IPS-20b (cell line): ENCODE measurements at regions not wholly inside any gene's neighbourhood (a gene's known extent, or its start where the extent isn't known, plus 50 kb on each side); places are given as distances from the start of the nearest gene placed in this dataset.

Experiments
- H3K27ac ChIP-seq: one replicate; pipeline ENCODE4 v1.5.1; 2013; ENCODE audit warnings: low read length
- H3K27me3 ChIP-seq: 2 replicates; pipeline ENCODE4 v1.6.1; 2013; ENCODE audit warnings: mild to moderate bottlenecking, low read length, inconsistent platforms; ENCODE audit not compliant: insufficient read depth
- H3K36me3 ChIP-seq: 2 replicates; pipeline ENCODE4 v1.6.1; 2013; ENCODE audit warnings: low read depth, mild to moderate bottlenecking, inconsistent platforms, low read length, moderate library complexity; ENCODE audit not compliant: insufficient read depth
- H3K4me1 ChIP-seq: 2 replicates; pipeline ENCODE4 v1.6.1; 2013; ENCODE audit warnings: mild to moderate bottlenecking, control low read depth, inconsistent platforms, low read length, moderate library complexity; ENCODE audit not compliant: insufficient read depth
- H3K4me3 ChIP-seq: 2 replicates; pipeline ENCODE4 v1.5.1; 2013; ENCODE audit warnings: mild to moderate bottlenecking, low read length, inconsistent platforms
- H3K9ac ChIP-seq: 2 replicates; pipeline ENCODE4 v1.6.1; 2013; ENCODE audit warnings: low read depth, mild to moderate bottlenecking, inconsistent platforms, low read length, moderate library complexity
- H3K9me3 ChIP-seq: 2 replicates; pipeline ENCODE4 v1.6.1; 2013; ENCODE audit warnings: mild to moderate bottlenecking, low read depth, low read length, inconsistent platforms; ENCODE audit not compliant: insufficient read depth

- H3K27me3 ChIP-seq: peaks cover 28% of the 10 kb centered on the region
- no peaks in the 10 kb centered on the region for H3K9me3 ChIP-seq
- no peaks in the 10 kb centered on the region; the same call in 1 of the 2 replicates for H3K4me1 ChIP-seq
- no peak overlapping the region for H3K4me3 ChIP-seq
- no peak overlapping the region for H3K27ac ChIP-seq
- no peak overlapping the region for H3K9ac ChIP-seq
- no peaks in the 10 kb centered on the region for H3K36me3 ChIP-seq
These were observed 84.5 kb upstream of the SNTG2 start for GRCh38 chr2:866009-866680.

GRCh38 chr2:864501-865106 is 86.0 kb upstream of the SNTG2 start:
- Histone ChIP-seq H3K27ac (no peak overlapping the region), H3K36me3 (no peaks in the 10 kb centered on the region), H3K27me3 (peaks cover 28% of the 10 kb centered on the region), H3K9ac (no peak overlapping the region), H3K4me1 (no peaks in the 10 kb centered on the region; the same call in 1 of the 2 replicates), H3K9me3 (no peaks in the 10 kb centered on the region), H3K4me3 (no peak overlapping the region)

- Histone ChIP-seq H3K4me3 (no peak overlapping the region), H3K36me3 (no peaks in the 10 kb centered on the region), H3K27ac (no peak overlapping the region), H3K4me1 (no peaks in the 10 kb centered on the region; the same call in 1 of the 2 replicates), H3K9me3 (no peaks in the 10 kb centered on the region), H3K27me3 (peaks cover 28% of the 10 kb centered on the region), H3K9ac (no peak overlapping the region)
These were observed 86.8 kb upstream of the SNTG2 start for GRCh38 chr2:863732-864450.

- H3K27me3 ChIP-seq: peaks cover 28% of the 10 kb centered on the region
- H3K4me1 ChIP-seq: no peaks in the 10 kb centered on the region; the same call in 1 of the 2 replicates
- no peak overlapping the region for H3K27ac ChIP-seq
These were observed 87.8 kb upstream of the SNTG2 start for GRCh38 chr2:862731-863466.

GRCh38 chr2:862355-862687 is 88.3 kb upstream of the SNTG2 start:
- H3K4me1 ChIP-seq: no peaks in the 10 kb centered on the region; the same call in 1 of the 2 replicates
- no peaks in the 10 kb centered on the region for H3K9me3 ChIP-seq
- no peak overlapping the region for H3K9ac ChIP-seq
- H3K36me3 ChIP-seq: no peaks in the 10 kb centered on the region
- H3K27ac ChIP-seq: no peak overlapping the region
- no peak overlapping the region for H3K4me3 ChIP-seq
- peaks cover 28% of the 10 kb centered on the region for H3K27me3 ChIP-seq

More at GRCh38 chr2:862731-863466, 87.8 kb upstream of the SNTG2 start:
- no peak overlapping the region for H3K9ac ChIP-seq
- H3K36me3 ChIP-seq: no peaks in the 10 kb centered on the region
- H3K9me3 ChIP-seq: no peaks in the 10 kb centered on the region
- H3K4me3 ChIP-seq: no peak overlapping the region

GRCh38 chr2:861655-862354 is 88.8 kb upstream of the SNTG2 start:
- H3K9me3 ChIP-seq: no peaks in the 10 kb centered on the region
- H3K4me1 ChIP-seq: no peaks in the 10 kb centered on the region; the same call in 1 of the 2 replicates
- peaks cover 26% of the 10 kb centered on the region for H3K27me3 ChIP-seq
- H3K36me3 ChIP-seq: no peaks in the 10 kb centered on the region
- H3K9ac ChIP-seq: no peak overlapping the region
- H3K27ac ChIP-seq: no peak overlapping the region
- H3K4me3 ChIP-seq: no peak overlapping the region

- no peak overlapping the region for H3K27ac ChIP-seq
- H3K36me3 ChIP-seq: no peaks in the 10 kb centered on the region
- H3K9me3 ChIP-seq: no peaks in the 10 kb centered on the region
- no peak overlapping the region for H3K9ac ChIP-seq
- H3K4me3 ChIP-seq: no peak overlapping the region
- H3K27me3 ChIP-seq: peaks cover 17% of the 10 kb centered on the region
- H3K4me1 ChIP-seq: no peaks in the 10 kb centered on the region
These were observed 90.3 kb upstream of the SNTG2 start for GRCh38 chr2:860259-860855.

- no peaks in the 10 kb centered on the region for H3K36me3 ChIP-seq
These were observed 92.0 kb upstream of the SNTG2 start for GRCh38 chr2:858646-859045.

GRCh38 chr2:857937-858336 is 92.7 kb upstream of the SNTG2 start:
- H3K9ac ChIP-seq: no peak overlapping the region
- no peaks in the 10 kb centered on the region for H3K36me3 ChIP-seq
- H3K9me3 ChIP-seq: no peaks in the 10 kb centered on the region
- no peak overlapping the region for H3K4me3 ChIP-seq
- peaks cover 9% of the 10 kb centered on the region; the same call in 1 of the 2 replicates for H3K27me3 ChIP-seq
- H3K4me1 ChIP-seq: no peaks in the 10 kb centered on the region
- no peak overlapping the region for H3K27ac ChIP-seq

More at GRCh38 chr2:858646-859045, 92.0 kb upstream of the SNTG2 start:
- no peaks in the 10 kb centered on the region for H3K4me1 ChIP-seq
- H3K4me3 ChIP-seq: no peak overlapping the region
- no peak overlapping the region for H3K27ac ChIP-seq
- no peaks in the 10 kb centered on the region for H3K9me3 ChIP-seq
- no peak overlapping the region; the same call in 1 of the 2 replicates for H3K9ac ChIP-seq
- H3K27me3 ChIP-seq: peaks cover 9% of the 10 kb centered on the region; the same call in 1 of the 2 replicates

GRCh38 chr2:857081-857480 is 93.6 kb upstream of the SNTG2 start:
- H3K27ac ChIP-seq: no peak overlapping the region
- H3K9ac ChIP-seq: no peak overlapping the region
- H3K27me3 ChIP-seq: 0 out of 2 replicates have a peak, but pooled peaks cover under 1% of the 10 kb centered on the region
- no peaks in the 10 kb centered on the region for H3K9me3 ChIP-seq
- no peak overlapping the region for H3K4me3 ChIP-seq
- H3K36me3 ChIP-seq: no peaks in the 10 kb centered on the region
- H3K4me1 ChIP-seq: no peaks in the 10 kb centered on the region

GRCh38 chr2:856456-856855 is 94.2 kb upstream of the SNTG2 start:
- no peaks in the 10 kb centered on the region for H3K36me3 ChIP-seq
- H3K4me1 ChIP-seq: no peaks in the 10 kb centered on the region
- no peak overlapping the region for H3K9ac ChIP-seq
- no peak overlapping the region for H3K4me3 ChIP-seq
- no peaks in the 10 kb centered on the region for H3K27me3 ChIP-seq
- H3K27ac ChIP-seq: no peak overlapping the region
- H3K9me3 ChIP-seq: no peaks in the 10 kb centered on the region
